GM23248 (cell line): ENCODE measurements at regions not wholly inside any gene's neighbourhood (a gene's known extent, or its start where the extent isn't known, plus 50 kb on each side); places are given as distances from the start of the nearest gene placed in this dataset.

ENCODE experiments used
- EZH2 ChIP-seq: fragments of 200-600 bp; sonication (generic); IDR thresholded peaks from 2 replicates; pipeline ENCODE4 v1.6.1; 2018; ENCODE audit warnings: antibody characterized with exemption, mild to moderate bottlenecking; ENCODE audit not compliant: insufficient read depth, poor library complexity, severe bottlenecking
- EZH2phosphoT487 ChIP-seq: fragments of 200-600 bp; sonication (generic); IDR thresholded peaks from 2 replicates; pipeline ENCODE4 v1.6.1; 2018; ENCODE audit warnings: antibody characterized with exemption, moderate library complexity, mild to moderate bottlenecking, low read depth; ENCODE audit not compliant: insufficient read depth

- TF ChIP-seq EZH2 (no peak), EZH2phosphoT487 (no peak)
Measured at GRCh38 chr6:40735121-40735520, 148.0 kb upstream of the LRFN2 start.
